NCI-H2029 (cell line): ENCODE measurements at regions not wholly inside any gene's neighbourhood (a gene's known extent, or its start where the extent isn't known, plus 50 kb on each side); places are given as distances from the start of the nearest gene placed in this dataset.

ENCODE experiments used
- DNase-seq: peaks from one replicate; lab custom pipeline; 2025; lab: John Stamatoyannopoulos, UW

- DNase-seq, result no peak
These were observed 529.5 kb upstream of the CDH8 start for GRCh38 chr16:62565706-62566105.

GRCh38 chr16:62564291-62564690, 528.1 kb upstream of the CDH8 start:
- DNase-seq, result no peak

GRCh38 chr16:62562121-62562520, 525.9 kb upstream of the CDH8 start:
- no peak for DNase-seq

GRCh38 chr16:62549875-62550274, 513.6 kb upstream of the CDH8 start:
- DNase-seq, result no peak

- DNase-seq, result no peak
These were observed 511.9 kb upstream of the CDH8 start for GRCh38 chr16:62548095-62548494.

GRCh38 chr16:62546701-62547100, 510.5 kb upstream of the CDH8 start:
- no peak for DNase-seq

GRCh38 chr16:62545039-62545438, 508.8 kb upstream of the CDH8 start:
- no peak for DNase-seq

- no peak for DNase-seq
These were observed 507.3 kb upstream of the CDH8 start for GRCh38 chr16:62543516-62543915.

- DNase-seq, result no peak
These were observed 503.4 kb upstream of the CDH8 start for GRCh38 chr16:62539657-62540056.

- DNase-seq, result no peak
These were observed 494.2 kb upstream of the CDH8 start for GRCh38 chr16:62530426-62530825.

GRCh38 chr16:62516001-62516400, 479.8 kb upstream of the CDH8 start:
- DNase-seq, result no peak

- no peak for DNase-seq
These were observed 466.8 kb upstream of the CDH8 start for GRCh38 chr16:62503073-62503472.

GRCh38 chr16:62478903-62479458, 442.7 kb upstream of the CDH8 start:
- no peak for DNase-seq

- no peak for DNase-seq
These were observed 441.6 kb upstream of the CDH8 start for GRCh38 chr16:62477796-62478195.

- no peak for DNase-seq
These were observed 439.3 kb upstream of the CDH8 start for GRCh38 chr16:62475573-62475972.

- DNase-seq, result no peak
These were observed 426.7 kb upstream of the CDH8 start for GRCh38 chr16:62462971-62463370.

GRCh38 chr16:62450291-62450690, 414.1 kb upstream of the CDH8 start:
- no peak for DNase-seq

GRCh38 chr16:62445909-62446308, 409.7 kb upstream of the CDH8 start:
- DNase-seq, result no peak

- DNase-seq, result no peak
These were observed 388.0 kb upstream of the CDH8 start for GRCh38 chr16:62424206-62424605.

- no peak for DNase-seq
These were observed 372.5 kb upstream of the CDH8 start for GRCh38 chr16:62408760-62409159.

- no peak for DNase-seq
These were observed 370.1 kb upstream of the CDH8 start for GRCh38 chr16:62406387-62406786.

- no peak for DNase-seq
These were observed 368.8 kb upstream of the CDH8 start for GRCh38 chr16:62404842-62405611.

GRCh38 chr16:62392698-62393097, 356.5 kb upstream of the CDH8 start:
- DNase-seq, result no peak

- DNase-seq, result no peak
These were observed 355.7 kb upstream of the CDH8 start for GRCh38 chr16:62391940-62392339.
